ENCODE measurements at regions not wholly inside any gene's neighbourhood (a gene's known extent, or its start where the extent isn't known, plus 50 kb on each side); places are given as distances from the start of the nearest gene placed in this dataset.

DNA sequence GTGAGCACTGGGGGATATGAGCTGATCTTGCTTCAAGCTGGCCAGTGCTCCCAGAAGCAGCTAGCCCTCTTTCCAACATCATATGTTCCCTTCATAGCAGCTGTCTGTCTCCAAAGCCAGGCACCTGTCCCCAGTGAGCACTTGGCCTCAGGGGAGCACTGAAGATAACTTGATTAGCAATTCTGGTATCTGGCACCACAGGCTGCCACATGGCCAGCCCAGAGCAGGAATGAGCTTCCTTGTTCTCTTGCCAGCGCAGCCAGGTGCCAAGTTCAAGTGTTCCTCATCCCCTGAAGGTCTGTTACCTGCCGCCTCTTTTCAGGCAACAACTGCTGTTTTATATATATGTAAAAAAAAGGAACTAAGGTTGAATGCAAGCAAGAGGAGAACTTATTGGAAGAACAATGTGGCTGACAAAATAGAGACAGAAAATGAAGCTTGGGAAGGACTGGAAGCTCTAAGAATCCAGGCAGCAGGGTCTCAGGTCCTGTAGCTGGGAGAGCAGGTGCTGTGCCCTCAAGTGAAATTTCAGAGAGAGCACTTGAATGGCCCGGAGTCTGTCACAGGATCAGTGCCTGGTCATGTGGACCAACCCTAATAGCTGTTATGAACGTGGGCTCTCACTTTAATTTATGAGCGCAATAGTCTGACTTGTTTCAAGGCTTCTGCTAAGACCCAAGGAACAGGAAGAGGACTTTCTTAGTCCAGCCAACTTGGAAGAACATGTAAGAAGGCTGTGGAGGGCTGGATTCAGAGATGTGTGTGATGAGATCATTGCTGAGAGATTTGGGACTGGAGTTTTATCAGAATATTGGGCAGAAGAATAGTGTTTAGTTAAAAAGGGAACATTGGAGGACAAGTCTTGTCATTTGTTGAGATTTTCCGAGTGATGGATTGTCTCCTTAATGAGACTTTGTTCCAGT, 267.2 kb downstream of the GLRX3 start:
- ATAC-seq (no peak), DNase-seq (no peak)

GRCh38 chr10:130404476-130405055, 268.4 kb downstream of the GLRX3 start:
- ATAC-seq (no peak), DNase-seq (no peak)

DNA sequence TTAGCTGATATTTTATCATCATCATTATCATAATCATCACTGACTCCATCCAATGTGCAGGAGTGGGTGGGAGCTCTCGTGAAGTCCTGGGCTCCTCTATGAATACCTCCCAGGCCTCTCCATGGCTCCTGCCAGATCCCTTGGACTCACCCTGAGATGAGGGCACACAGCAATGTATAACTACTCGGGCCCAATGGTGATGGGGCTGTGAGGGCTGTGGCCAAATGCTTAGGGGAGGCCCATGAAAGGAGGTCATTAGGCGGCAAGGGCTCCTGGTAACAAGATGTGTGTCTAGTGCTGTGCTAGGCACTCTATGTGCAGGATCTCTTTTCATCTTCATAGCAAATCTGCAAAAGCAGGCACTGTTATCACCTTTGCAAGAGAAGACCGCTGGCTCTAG, 270.9 kb downstream of the GLRX3 start:
- no peak for ATAC-seq

DNA sequence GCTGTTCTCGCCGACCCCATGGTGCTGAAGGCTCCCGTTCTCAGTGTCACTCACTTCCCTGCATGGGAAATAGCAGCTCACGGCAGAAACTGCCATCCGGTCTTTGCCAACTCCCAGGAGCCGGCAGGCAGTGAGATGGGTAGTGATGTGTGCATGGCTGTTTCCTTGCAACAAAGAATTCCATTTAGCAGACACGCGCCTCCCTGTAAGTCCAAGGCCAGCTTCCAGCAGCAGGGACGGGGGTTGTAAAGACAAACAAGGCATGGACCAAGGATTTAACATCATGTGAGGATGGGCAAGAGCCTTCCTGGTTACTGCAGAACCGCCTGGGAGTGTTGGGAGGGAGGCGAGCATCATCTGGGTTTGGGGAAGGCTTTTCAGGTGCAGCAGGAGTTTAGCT, 273.1 kb downstream of the GLRX3 start:
- DNase-seq (no peak), ATAC-seq (no peak)

More for the DNA sequence above, 270.9 kb downstream of the GLRX3 start:
- DNase-seq: no peak

- DNase-seq (no peak), ATAC-seq (no peak)
These were observed 273.7 kb downstream of the GLRX3 start for GRCh38 chr10:130409931-130410330.

- no peak for DNase-seq
- no peak for ATAC-seq
These were observed 275.4 kb downstream of the GLRX3 start for GRCh38 chr10:130411496-130412085.

- ATAC-seq: no peak
- DNase-seq: no peak
These were observed 276.1 kb downstream of the GLRX3 start for GRCh38 chr10:130412317-130412716.

DNA sequence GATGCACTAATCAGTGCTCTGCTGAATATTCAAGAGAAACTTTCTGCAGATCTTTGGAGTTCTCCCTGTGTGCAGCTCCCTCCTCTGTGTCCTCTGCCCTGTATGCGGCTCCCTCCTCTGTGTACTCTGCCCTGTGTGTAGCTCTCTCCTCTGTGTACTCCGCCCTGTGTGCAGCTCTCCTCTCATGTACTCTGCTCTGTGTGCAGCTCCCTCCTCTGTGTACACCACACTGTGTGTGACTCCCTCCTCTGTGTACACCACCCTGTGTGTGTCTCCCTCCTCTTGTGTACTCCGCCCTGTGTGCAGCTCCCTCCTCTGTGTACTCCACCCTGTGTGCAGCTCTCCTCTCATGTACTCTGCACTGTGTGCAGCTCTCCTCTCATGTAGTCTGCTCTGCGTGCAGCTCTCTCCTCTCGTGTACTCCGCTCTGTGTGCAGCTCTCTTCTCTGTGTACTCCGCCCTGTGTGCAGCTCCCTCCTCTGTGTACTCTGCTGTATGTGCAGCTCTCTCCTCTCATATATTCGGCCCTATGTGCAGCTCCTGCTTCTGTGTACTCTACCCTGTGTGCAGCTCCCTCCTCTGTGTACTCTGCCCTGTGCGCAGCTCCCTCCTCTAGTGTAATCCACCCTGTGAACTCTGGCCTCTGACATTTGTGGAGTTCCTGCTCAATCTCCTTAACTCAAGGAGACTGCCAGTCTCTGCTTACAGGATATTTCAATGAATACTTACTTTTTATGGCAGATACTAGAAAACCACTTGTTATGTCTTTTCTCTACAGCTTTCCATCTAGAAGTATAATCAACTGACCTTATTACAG, 280.4 kb downstream of the GLRX3 start:
- no peak for DNase-seq
- ATAC-seq: no peak

- no peak for ATAC-seq
These were observed 282.5 kb downstream of the GLRX3 start for GRCh38 chr10:130418731-130419130.

DNA sequence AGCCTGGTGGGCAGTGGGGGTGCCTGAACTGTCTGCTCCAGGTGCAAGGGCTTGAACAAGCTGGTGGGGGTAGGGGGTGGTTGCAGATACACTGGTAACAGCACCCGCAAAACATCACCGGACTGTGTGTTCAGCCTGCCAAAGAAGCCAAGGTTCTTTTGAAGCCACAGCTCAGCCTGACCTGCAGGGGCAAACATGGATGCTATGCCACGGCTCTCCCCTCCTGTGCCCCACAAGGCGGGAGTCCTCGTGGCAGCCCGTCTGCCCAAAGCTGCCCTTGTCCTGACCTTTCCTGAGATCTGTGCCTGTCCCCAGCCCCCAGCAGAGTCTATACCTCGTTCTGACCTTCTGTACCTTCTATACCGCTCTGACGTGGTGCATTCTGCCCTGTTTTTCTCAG, 285.7 kb downstream of the GLRX3 start:
- no peak for ATAC-seq
- DNase-seq: no peak

More at GRCh38 chr10:130418731-130419130, 282.5 kb downstream of the GLRX3 start:
- DNase-seq: no peak

DNA sequence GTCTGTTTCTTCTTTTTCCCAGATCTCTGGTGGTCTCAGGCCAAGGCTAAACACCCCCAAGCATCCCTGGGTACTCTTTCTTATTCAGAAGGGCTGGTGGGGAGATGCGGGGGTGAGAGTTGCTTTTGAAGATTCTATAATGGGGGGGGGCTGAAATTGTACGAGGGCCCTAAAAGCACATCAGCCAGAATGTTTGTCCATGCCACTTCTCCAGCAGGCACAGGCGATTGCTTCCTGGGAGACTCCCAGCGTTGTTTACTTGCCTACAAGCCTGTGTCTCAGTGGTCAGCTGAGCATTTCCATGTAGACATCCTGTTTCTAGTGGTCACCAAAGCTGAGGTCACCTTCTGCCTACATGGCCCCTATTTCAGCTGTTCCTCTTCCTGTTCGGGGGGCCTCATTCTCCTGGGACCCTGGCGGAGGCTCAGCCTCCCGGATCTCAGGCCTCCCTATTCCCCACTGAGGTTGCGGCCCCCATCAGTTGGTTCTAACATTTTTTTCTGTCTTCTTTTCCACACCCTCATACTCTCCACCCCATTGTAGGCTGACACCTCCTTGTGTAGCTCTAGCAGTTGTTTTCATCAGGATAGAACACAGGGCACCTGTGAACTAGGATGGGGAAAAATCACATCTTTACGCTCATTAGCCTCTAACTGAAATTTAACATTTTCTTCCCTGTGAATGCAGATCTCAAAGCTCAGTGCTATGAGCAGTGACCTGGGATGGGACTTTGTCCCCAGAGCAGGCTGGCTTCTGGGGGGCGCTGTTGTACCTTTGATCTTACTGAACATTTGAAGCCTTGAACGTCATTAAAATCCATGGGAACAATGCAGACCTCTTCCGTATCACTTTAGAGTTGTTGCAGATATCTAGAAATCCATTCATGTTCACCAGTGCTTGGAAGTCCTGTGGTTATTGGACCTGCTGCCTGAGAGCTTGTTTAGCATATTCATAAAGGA, 286.5 kb downstream of the GLRX3 start:
- ATAC-seq: no peak
- DNase-seq: no peak

- ATAC-seq (no peak), DNase-seq (no peak)
These were observed 287.5 kb downstream of the GLRX3 start for GRCh38 chr10:130423455-130424305.

DNA sequence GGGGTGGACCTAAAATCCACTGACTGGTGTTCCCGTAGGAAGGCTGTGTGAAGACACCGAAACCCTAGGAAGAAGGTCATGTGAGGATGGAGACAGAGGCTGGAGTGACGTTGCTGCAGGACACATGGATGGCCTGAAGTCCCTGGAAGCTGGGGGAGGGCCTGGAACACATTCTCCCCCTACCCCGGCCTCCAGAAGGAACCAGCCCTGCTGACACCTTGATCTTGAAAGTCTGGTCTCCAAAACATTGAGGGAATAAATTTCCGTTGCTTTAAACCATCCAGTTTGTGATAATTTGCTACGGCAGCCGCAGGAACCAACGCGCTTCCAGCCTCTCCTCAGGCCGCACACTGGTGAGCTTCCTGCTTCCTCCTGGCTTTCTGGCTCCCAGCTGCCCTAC, 288.2 kb downstream of the GLRX3 start:
- ATAC-seq: no peak
- DNase-seq: no peak

DNA sequence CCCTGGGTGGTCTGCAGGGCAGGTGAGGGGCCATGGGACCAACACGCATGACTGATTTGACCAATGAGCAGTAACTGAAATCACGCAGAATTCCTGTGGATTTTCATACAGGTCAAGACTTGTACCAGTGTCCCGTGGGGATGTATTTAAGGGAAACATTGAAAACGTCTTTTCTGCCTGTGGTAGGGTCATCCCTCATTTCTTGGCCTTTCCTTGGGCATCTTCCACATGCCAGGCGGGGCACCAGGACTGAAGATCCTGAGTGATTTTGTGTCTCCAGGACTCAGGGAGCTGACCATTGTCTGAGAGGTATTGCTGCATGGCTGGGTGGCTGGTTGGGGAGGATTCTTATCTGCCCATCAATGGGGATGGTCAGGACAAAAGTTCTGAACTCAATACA, 289.0 kb downstream of the GLRX3 start:
- DNase-seq: no peak
- no peak for ATAC-seq

- ATAC-seq (no peak), DNase-seq (no peak)
These were observed 289.8 kb downstream of the GLRX3 start for GRCh38 chr10:130425881-130426435.

DNA sequence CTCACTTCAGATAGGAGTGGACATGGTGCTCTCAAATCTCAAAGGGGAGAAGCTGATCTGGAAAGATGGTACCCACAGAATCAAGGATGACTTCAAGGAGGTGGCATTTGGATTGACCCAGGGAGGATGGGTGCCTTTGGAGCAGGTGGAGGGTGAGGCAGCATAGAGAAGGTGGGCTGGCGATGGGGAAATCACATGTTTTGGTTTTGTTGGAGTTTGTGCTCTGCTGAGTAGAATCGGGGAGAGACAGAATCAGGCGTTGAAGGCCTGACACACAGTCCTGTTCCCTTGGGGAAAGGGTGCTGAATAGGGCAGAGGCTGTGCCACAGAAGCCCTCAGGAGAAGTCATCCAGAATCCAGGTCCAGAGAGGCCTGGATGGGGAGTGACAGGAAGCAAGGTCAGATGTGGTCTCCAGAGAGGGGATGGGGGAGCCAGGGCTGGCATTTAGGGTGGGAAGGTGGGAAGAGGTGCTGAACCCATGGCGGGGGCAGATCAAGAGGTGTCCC, 291.1 kb downstream of the GLRX3 start:
- ATAC-seq (no peak), DNase-seq (no peak)

DNA sequence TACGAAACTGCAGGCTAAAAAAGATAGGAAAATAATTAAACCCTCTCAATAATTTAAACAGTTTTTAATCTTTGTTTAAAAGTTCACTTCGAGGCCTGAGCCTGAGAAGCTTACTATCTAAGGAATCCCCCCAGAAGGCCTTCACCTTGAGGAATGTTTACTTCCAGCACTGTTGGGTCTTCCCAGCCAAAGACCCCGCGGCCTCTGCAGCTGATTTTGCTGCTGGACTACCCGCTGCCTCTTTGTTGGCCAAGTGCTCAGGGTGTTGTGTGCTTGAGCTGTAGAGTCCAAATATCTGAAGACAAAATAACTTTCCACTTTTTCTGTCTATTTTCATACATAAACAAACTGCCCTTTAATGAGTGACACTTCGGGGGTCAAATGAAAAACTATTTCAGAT, 292.7 kb downstream of the GLRX3 start:
- no peak for ATAC-seq

DNA sequence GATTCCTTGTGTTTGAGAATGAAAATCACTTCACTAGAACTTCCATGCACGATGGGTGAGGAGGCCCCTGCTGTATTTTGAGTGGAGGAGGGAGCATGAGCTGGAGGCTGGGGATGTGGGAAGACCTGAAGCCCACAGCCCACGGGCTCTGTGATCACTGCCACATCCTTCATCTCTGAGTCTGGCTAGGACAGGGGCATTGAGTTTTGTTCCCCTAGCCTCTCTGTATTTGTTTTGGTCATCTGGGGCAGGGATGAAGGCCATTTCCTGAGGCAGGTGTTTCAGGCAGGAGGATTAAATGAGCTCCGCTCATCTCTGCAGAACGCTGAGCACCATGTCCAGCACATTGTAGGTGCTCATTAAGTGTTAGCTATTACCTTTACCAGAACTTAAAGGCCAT, 293.6 kb downstream of the GLRX3 start:
- ATAC-seq: no peak
- no peak for DNase-seq

More for the DNA sequence above, 292.7 kb downstream of the GLRX3 start:
- DNase-seq: no peak

- DNase-seq: no peak
- ATAC-seq: no peak
These were observed 294.1 kb downstream of the GLRX3 start for GRCh38 chr10:130430291-130430690.

Measured in stimulated activated naive CD8-positive, alpha-beta T cell treated with anti-CD3 and anti-CD28 coated beads, Interleukin-15, Interleukin-2, amounts not matched to agents 100 U/mL and 50 U/mL, for 24 hours (primary cell).